ENCODE measurements at regions not wholly inside any gene's neighbourhood (a gene's known extent, or its start where the extent isn't known, plus 50 kb on each side); places are given as distances from the start of the nearest gene placed in this dataset.
"Not testable (repeated sequence)": the region's sequence is repeated elsewhere in the genome, so short reads cannot be mapped to it uniquely, and the experiment has no call there.

DNA sequence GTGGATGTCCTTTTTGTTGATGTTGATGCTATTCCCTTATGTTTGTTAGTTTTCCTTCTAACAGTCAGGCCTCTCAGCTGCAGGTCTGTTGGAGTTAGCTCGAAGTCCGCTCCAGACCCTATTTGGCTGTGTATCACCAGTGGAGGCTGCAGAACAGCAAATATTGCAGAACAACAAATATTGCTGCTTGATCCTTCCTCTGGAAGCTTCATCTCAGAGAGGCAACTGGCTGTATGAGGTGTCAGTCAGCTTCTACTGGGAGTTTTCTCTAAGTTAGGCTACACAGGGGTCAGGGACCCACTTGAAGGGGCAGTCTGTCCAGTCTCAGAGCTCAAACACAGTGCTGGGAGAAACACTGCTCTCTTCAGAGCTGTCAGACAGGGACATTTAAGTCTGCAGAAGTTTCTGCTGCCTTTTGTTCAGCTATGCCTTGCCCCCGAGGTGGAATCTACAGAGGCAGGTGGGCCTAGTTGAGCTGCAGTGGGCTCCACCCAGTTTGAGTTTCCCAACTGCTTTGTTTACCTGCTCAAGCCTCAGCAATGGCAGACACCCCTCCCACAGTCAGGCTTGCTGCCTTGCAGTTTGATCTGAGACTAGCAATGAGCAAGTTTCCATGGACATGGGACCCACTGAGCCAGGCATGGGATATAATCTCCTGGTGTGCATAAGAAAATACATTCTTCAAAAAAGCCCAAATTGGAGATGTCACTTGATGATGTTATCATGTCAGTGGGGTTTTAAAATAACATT is 99.5 kb downstream of the KDM5D start:
- Mint-ChIP-seq H3K9me3 (no peaks in the 10 kb centered on the region), H3K36me3 (ENCODE audit: low read depth) (no peaks in the 10 kb centered on the region), H3K27me3 (no peaks in the 10 kb centered on the region), H3K4me1 (no peaks in the 10 kb centered on the region), H3K27ac (no peak overlapping the region), H3K4me3 (no peak overlapping the region)
- DNase-seq = no peak
- POLR2A ChIA-PET = no interaction called here
- CTCF ChIA-PET = no interaction called here

DNA sequence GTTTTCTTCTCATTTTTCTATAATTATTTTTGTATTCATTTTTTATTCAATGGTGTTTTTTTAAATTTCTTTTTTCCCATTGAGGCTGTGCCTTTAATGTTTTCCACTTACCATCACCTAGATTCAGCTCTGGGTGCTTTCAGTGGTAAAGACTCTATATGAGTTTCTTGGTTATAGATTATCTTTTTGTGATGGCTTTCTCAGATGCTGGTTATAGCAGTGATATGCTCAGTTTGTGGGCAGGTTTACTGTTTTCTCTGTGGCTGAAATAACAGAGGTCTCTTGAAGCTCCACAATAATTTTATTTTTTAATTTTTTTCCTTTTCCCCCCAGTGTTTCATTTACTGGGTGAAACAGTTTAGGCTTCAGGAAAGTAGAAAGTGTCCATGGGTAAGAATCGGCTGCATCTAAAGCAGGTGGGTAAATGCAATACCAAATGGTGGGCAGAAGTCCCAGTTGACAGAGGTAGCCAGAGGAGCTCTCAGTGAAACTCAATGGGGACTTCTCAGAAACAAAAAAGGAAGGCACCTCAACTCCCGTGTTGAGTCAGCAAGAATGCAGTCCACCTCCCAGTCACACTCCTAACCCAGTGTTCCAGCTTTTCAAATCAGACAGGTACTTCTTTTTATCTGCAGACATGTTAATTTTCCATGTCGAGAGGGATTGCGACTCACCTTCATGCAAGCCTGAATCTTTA is 106.7 kb downstream of the KDM5D start:
- H3K4me1 Mint-ChIP-seq = no peaks in the 10 kb centered on the region
- H3K27me3 Mint-ChIP-seq = no peaks in the 10 kb centered on the region
- no peak overlapping the region for H3K27ac Mint-ChIP-seq
- no peak for DNase-seq
- no peaks in the 10 kb centered on the region for H3K36me3 Mint-ChIP-seq (ENCODE audit: low read depth)
- no peak overlapping the region for H3K4me3 Mint-ChIP-seq
- ChIA-PET POLR2A (no interaction called here), CTCF (no interaction called here)
- H3K9me3 Mint-ChIP-seq = no peaks in the 10 kb centered on the region

DNA sequence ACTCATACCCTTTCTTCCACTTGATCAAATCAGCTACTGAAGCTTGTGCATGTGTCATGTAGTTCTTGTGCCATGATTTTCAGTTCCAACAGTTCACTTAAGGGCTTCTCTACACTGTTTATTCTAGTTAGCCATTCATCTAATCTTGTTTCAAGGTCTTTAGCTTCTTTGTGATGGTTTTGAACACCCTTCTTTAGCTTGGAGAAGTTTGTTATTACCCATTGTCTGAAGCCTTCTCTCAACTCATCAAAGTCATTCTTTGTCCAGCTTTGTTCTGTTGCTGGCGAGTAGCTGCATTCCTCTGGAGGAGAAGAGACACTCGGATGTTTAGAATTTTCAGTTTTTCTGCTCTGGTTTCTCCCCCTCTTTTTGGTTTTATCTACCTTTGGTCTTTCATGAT is 115.6 kb downstream of the KDM5D start:
- POLR2A ChIA-PET = no interaction called here
- H3K27ac Mint-ChIP-seq = no peak overlapping the region
- no peaks in the 10 kb centered on the region for H3K36me3 Mint-ChIP-seq (ENCODE audit: low read depth)
- H3K9me3 Mint-ChIP-seq = no peaks in the 10 kb centered on the region
- H3K4me3 Mint-ChIP-seq = no peak overlapping the region
- no peaks in the 10 kb centered on the region for H3K4me1 Mint-ChIP-seq
- DNase-seq = no peak
- CTCF ChIA-PET = no interaction called here
- H3K27me3 Mint-ChIP-seq = no peaks in the 10 kb centered on the region

GRCh38 chrY:19622392-19622791 is 122.1 kb downstream of the KDM5D start:
- ChIA-PET CTCF (no interaction called here), POLR2A (no interaction called here)
- DNase-seq = no peak
- Mint-ChIP-seq H3K36me3 (ENCODE audit: low read depth) (no peaks in the 10 kb centered on the region), H3K9me3 (no peaks in the 10 kb centered on the region), H3K4me3 (no peak overlapping the region), H3K4me1 (no peaks in the 10 kb centered on the region), H3K27ac (no peak overlapping the region), H3K27me3 (no peaks in the 10 kb centered on the region)

DNA sequence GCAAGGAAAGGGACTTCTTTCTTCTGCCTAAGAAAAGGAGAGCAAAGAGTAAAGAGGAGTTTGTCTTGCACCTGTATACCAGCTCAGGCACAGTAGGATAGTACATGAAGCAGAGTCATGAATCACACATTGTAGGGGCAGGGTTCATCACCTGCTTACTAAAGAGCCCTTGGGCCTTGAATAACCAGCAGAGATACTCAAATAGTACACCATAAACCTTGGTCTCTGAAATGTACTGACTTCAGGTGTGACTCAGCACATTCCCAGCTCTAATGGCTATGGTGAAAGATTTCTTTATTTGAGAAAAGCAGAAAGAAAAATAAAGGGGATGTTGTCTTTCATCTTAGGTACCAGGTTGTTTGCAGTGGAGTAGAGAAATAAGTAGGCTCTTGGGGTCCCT is 122.8 kb downstream of the KDM5D start:
- ChIA-PET CTCF (no interaction called here), POLR2A (no interaction called here)
- H3K4me1 Mint-ChIP-seq = no peaks in the 10 kb centered on the region
- no peak overlapping the region for H3K4me3 Mint-ChIP-seq
- H3K27me3 Mint-ChIP-seq = no peaks in the 10 kb centered on the region
- H3K27ac Mint-ChIP-seq = no peak overlapping the region
- no peaks in the 10 kb centered on the region for H3K36me3 Mint-ChIP-seq (ENCODE audit: low read depth)
- DNase-seq = no peak
- H3K9me3 Mint-ChIP-seq = no peaks in the 10 kb centered on the region

DNA sequence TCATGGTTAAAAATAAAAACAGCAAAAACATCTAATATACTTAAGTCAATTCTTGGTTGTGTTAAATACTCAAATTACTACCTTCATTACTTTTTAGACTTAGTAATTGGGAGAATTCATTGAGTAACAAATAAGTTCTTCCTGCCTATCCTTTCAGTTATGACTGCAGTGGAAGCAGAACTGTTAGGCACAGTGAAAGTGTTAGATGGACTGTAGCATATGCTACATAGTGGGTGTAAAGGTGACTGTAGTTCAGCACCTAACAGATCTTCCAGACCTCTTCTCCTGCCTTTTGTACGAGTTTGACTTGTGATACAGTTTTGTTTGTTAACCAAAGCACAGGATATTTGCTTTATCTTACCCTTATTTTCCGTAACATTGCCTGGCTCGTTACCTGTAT is 143.4 kb downstream of the KDM5D start:
- Mint-ChIP-seq H3K27ac (no peak overlapping the region), H3K27me3 (no peaks in the 10 kb centered on the region), H3K9me3 (no peaks in the 10 kb centered on the region), H3K36me3 (ENCODE audit: low read depth) (peaks cover 33% of the 10 kb centered on the region), H3K4me3 (no peak overlapping the region), H3K4me1 (peaks cover 3% of the 10 kb centered on the region)
- CTCF ChIA-PET = no interaction called here
- POLR2A ChIA-PET = no interaction called here
- DNase-seq = no peak

DNA sequence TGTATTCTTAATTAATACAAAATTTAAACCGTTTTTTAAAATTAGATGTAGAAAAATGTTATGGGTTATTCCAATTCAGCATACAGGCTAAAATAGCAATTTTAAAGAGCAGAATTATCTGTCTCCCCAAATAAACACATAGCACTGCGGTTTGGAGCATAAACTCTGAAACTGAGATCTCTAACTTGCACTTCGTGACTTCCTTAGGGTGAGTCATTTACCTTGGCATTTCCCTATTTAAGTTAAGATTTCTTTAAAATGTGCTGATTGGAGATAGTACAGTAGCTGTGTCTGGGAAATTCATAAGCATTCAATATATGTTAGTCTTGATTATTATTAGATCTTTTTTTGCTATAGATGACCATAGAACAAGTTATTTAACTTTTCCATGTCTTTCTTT is 143.8 kb downstream of the KDM5D start:
- Mint-ChIP-seq H3K36me3 (ENCODE audit: low read depth) (peaks cover 33% of the 10 kb centered on the region), H3K27me3 (no peaks in the 10 kb centered on the region), H3K4me1 (peaks cover 3% of the 10 kb centered on the region), H3K9me3 (no peaks in the 10 kb centered on the region), H3K4me3 (no peak overlapping the region), H3K27ac (no peak overlapping the region)
- ChIA-PET CTCF (no interaction called here), POLR2A (no interaction called here)
- DNase-seq = no peak

DNA sequence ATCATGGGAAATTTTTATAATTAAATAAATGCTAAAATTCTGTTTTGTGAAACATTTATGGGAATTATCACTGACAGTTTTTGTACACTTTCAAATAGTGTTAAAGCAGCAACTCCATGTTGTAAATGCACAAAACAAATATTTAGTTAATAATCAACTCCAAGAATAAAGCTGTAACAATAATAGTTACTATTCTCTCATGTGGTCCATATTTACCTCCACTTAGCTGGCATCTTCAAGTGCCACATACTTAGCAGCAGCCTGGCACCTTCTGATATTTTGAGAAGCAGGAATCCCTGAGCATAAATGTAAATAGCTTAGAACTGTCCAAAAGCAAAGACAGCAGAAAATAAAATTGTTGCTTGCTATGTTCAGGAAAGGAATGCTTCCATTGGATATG is 154.3 kb downstream of the KDM5D start:
- no peak overlapping the region for H3K27ac Mint-ChIP-seq
- H3K4me3 Mint-ChIP-seq = no peak overlapping the region
- peaks cover 19% of the 10 kb centered on the region for H3K36me3 Mint-ChIP-seq (ENCODE audit: low read depth)
- ChIA-PET CTCF (no interaction called here), POLR2A (no interaction called here)
- peaks cover 11% of the 10 kb centered on the region for H3K4me1 Mint-ChIP-seq
- DNase-seq = no peak
- H3K27me3 Mint-ChIP-seq = no peaks in the 10 kb centered on the region
- no peaks in the 10 kb centered on the region for H3K9me3 Mint-ChIP-seq

DNA sequence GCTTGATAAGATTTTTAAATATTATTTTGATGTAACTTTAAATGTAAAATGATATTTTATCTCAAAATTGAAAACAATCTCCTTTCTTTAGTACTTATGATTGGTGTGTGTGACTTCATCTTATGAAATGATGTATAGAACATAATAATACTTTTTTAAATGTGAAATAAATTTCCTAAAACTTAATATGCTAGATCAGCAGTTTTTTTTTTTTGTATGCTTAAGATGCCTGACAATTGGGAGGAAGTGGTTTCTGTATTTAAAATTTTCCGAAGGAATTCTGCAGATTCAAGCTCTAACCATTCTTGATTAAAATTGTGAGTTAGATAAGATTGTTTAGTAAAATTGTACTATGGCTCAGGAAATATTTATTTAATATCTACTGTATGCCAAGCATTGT is 154.9 kb downstream of the KDM5D start:
- peaks cover 24% of the 10 kb centered on the region for H3K36me3 Mint-ChIP-seq (ENCODE audit: low read depth)
- no peaks in the 10 kb centered on the region for H3K27me3 Mint-ChIP-seq
- no peak overlapping the region for H3K4me3 Mint-ChIP-seq
- H3K4me1 Mint-ChIP-seq = peaks cover 17% of the 10 kb centered on the region
- DNase-seq = no peak
- no peak overlapping the region for H3K27ac Mint-ChIP-seq
- POLR2A ChIA-PET = no interaction called here
- H3K9me3 Mint-ChIP-seq = no peaks in the 10 kb centered on the region
- CTCF ChIA-PET = no interaction called here

DNA sequence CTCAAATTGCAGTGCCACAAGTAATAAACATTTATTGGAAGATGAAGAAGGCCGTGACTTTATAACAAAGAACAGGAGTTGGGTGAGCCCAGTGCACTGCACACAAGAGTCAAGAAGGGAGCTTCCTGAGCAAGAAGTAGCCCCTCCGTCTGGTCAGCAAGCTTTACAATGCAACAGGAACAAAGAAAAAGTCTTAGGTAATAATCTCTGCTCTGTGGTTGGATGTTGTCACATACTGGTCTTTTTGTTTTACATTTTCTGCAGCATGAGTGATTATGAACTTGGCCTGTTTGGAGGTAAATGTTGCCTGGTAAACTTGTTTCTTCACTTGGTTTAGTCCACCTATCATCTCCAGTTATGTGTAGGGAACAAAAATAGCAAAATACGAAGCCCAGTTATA is 157.2 kb downstream of the KDM5D start:
- POLR2A ChIA-PET = no interaction called here
- no peaks in the 10 kb centered on the region for H3K27me3 Mint-ChIP-seq
- no peak for DNase-seq
- peaks cover 26% of the 10 kb centered on the region for H3K4me1 Mint-ChIP-seq
- CTCF ChIA-PET = no interaction called here
- no peak overlapping the region for H3K4me3 Mint-ChIP-seq
- H3K27ac Mint-ChIP-seq = no peak overlapping the region
- peaks cover 32% of the 10 kb centered on the region for H3K36me3 Mint-ChIP-seq (ENCODE audit: low read depth)
- no peaks in the 10 kb centered on the region for H3K9me3 Mint-ChIP-seq

- CTCF ChIA-PET = not testable (repeated sequence)
- H3K27ac Mint-ChIP-seq = peak overlapping the region; percentile 60
Measured at GRCh38 chrY:19580990-19581389, 163.5 kb downstream of the KDM5D start.

GRCh38 chrY:19578281-19578874 is 166.1 kb downstream of the KDM5D start:
- Mint-ChIP-seq H3K4me3 (no peak overlapping the region), H3K9me3 (no peaks in the 10 kb centered on the region), H3K27me3 (no peaks in the 10 kb centered on the region), H3K4me1 (peaks cover 35% of the 10 kb centered on the region), H3K36me3 (ENCODE audit: low read depth) (peaks cover 18% of the 10 kb centered on the region), H3K27ac (no peak overlapping the region)
- ChIA-PET CTCF (no interaction called here), POLR2A (no interaction called here)
- no peak for DNase-seq

More at GRCh38 chrY:19580990-19581389, 163.5 kb downstream of the KDM5D start:
- peaks cover 27% of the 10 kb centered on the region for H3K36me3 Mint-ChIP-seq (ENCODE audit: low read depth)
- H3K4me3 Mint-ChIP-seq = peak overlapping the region; percentile 36
- H3K27me3 Mint-ChIP-seq, POLR2A ChIA-PET, H3K9me3 Mint-ChIP-seq: not testable (repeated sequence)
- H3K4me1 Mint-ChIP-seq = peaks cover 37% of the 10 kb centered on the region
- DNase-seq = peak; percentile 6

DNA sequence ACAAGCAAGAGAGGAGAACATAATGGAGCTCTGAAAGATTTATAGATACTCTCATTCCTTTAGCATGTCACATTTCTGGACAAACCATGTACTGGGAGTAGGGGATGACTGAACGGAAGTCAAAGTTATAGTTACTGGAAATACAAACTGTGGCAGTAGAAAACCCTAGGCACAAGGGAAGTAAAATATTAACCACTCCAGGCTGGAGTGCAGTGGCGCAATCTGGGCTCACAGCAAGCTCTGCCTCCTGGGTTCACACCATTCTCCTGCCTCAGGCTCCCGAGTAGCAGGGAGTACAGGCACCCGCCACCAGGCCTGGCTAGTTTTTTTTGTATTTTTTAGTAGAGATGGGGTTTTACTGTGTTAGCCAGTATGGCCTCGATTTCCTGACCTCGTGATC is 167.3 kb downstream of the KDM5D start:
- Mint-ChIP-seq H3K9me3 (no peaks in the 10 kb centered on the region), H3K4me3 (no peak overlapping the region), H3K4me1 (peaks cover 40% of the 10 kb centered on the region), H3K36me3 (ENCODE audit: low read depth) (peaks cover 23% of the 10 kb centered on the region), H3K27ac (no peak overlapping the region), H3K27me3 (no peaks in the 10 kb centered on the region)
- ChIA-PET CTCF (no interaction called here), POLR2A (no interaction called here)
- no peak for DNase-seq

DNA sequence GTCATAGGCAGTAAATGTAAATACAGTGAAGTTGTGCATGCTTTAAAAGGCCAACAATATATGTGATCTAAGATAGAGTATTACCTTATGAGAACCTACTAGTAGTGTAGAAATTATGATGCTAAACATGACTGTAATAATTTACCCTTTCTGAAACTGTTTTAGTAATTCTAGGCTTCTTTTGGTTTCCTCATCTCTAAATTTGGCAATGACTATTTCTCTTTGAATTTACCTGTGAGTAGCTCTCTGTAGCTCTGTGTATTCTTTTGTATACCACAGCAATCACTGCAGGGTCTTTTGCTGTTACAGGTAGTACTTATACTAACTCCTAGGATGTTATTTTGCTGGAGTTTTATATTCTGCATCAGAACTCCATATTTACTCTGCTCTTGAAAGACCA is 169.6 kb downstream of the KDM5D start:
- no peak for DNase-seq
- peaks cover 42% of the 10 kb centered on the region for H3K4me1 Mint-ChIP-seq
- H3K27ac Mint-ChIP-seq = no peak overlapping the region

More for the DNA sequence above, 169.6 kb downstream of the KDM5D start:
- Mint-ChIP-seq H3K36me3 (ENCODE audit: low read depth) (peaks cover 30% of the 10 kb centered on the region), H3K4me3 (no peak overlapping the region), H3K27me3 (no peaks in the 10 kb centered on the region), H3K9me3 (no peaks in the 10 kb centered on the region)
- ChIA-PET CTCF (no interaction called here), POLR2A (no interaction called here)

Measured in activated CD4-positive, alpha-beta T cell treated with anti-CD3 and anti-CD28 coated beads, Interleukin-2, amount 10 ng/mL, durations not matched to agents 7 days and 5 days (primary cell).